Kidney tubule cell (primary cell): ENCODE measurements at regions not wholly inside any gene's neighbourhood (a gene's known extent, or its start where the extent isn't known, plus 50 kb on each side); places are given as distances from the start of the nearest gene placed in this dataset.
"Not testable (repeated sequence)": the region's sequence is repeated elsewhere in the genome, so short reads cannot be mapped to it uniquely, and the experiment has no call there.

Source experiments
- DNase-seq: peaks from one replicate; pipeline ENCODE4 v3.0.0-alpha.2; 2018; ENCODE audit warnings: low spot score

- not testable (repeated sequence) for DNase-seq
These were observed 168.5 kb downstream of the MBL2 start for GRCh38 chr10:52604131-52604530.

DNA sequence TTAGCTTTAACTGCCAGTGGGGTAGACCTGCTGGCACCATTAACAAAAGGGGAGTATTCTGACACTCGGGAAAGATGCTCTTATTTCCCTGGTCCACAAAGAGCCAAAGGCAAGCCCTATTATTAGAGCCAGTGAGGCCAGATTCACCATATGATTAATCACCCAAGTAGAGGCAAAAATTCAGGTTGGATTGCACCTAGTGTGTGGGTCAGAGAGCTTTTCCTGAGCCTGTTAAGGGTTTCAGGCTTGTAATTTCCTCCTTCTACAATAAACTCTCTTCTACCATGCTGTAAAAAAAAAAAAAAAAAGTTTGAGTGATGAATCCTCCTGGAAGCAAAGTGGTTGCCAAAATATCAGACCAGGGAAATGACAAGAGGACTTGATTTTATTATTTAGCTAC is 163.5 kb downstream of the MBL2 start:
- DNase-seq, result no peak

- DNase-seq, result no peak
These were observed 162.9 kb downstream of the MBL2 start for GRCh38 chr10:52609626-52610240.

DNA sequence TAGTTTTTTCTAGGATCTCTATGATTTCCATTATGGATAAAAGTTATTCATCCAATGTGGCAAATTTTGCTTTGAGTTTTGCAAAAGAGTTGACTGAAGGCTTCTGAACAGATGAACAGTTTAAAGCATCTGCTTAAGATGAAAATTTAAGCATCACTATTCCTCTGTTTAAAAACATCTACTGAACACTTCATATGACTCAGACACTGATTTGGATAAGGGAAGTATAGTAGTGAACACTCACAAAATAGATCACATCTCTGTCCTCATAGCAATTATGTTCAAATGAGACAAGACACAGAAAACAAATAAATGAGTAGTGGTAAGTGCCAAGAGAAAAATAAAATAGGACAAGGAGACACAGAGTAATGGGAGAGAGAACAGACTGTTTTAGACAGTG is 157.3 kb downstream of the MBL2 start:
- no peak for DNase-seq

- no peak for DNase-seq
These were observed 156.7 kb downstream of the MBL2 start for GRCh38 chr10:52615756-52616394.

- DNase-seq, result no peak
These were observed 156.2 kb downstream of the MBL2 start for GRCh38 chr10:52616395-52616764.

DNA sequence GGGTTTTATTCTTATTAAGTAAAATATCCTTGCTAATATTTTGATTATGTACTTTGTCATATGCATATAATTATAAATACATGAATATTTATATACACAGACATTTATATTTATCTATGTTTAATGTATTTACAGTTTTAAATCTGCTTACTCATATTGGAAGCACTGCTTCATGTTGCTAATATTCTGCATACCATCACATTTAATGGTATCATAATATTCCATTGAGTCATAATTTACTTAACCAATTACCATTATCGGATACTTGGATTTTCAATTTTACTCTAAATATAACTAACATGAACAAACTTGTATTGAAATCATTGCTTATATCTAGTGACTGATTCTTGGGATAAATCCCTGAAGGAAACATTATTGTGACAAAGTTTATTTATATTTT is 155.2 kb downstream of the MBL2 start:
- DNase-seq, result no peak

DNA sequence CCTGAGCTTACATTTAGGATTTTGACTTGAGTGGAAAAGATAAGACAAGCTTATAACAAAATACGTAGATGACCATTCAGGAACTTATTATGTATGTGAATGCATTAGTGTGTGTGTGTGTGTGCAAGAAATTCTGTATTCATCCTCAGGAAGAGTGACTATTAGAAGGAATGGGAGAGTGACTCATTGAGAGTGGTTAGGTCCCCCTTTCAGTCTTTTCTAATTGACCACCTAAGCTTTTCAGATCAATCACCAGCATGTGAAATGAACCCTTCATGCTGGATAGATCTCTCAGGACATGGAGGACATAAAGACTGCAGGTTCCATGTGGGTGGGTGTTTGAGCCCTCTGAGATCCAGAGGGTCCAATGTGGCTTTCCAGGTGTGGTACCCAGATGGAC is 153.5 kb downstream of the MBL2 start:
- DNase-seq, result no peak

DNA sequence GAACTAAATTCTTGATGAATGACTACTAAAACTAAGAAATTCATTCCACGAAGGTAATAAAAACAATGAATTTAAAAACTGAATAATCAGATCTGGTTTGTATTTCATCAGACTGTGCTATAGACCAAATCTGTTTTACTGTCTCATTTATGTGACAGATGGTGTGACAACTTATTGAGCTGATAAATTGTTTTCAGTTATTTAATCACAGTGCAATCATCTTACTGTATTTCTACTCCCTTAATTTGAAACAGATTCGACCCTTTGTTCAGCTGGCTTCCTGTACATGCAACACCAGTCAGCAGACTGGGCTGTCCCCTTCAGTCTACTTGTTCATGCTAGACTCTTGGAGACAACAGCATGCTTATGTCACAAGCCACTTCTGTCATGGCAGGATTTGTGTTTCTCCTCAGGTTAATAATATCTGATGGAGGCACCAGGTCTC is 150.9 kb downstream of the MBL2 start:
- DNase-seq, result no peak

- DNase-seq, result no peak
These were observed 148.8 kb downstream of the MBL2 start for GRCh38 chr10:52623761-52624160.

DNA sequence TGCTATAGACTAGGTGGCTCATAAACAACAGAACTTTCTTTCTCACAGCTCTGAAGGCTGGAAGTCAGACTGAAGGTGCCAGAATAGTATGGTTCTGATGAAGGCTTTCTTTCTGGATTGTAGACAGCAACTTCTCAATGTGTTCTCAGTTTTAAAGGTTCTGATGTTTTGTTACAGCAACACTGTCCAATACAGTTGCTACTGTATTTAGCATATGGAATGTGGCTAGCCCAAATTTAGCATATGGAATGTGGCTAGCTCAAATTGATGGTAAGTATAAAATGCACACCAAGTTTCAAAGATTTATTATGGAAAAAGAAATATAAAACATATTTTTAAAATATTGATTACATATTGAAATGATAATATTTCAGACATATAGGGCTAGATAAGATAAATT is 145.3 kb downstream of the MBL2 start:
- no peak for DNase-seq

DNA sequence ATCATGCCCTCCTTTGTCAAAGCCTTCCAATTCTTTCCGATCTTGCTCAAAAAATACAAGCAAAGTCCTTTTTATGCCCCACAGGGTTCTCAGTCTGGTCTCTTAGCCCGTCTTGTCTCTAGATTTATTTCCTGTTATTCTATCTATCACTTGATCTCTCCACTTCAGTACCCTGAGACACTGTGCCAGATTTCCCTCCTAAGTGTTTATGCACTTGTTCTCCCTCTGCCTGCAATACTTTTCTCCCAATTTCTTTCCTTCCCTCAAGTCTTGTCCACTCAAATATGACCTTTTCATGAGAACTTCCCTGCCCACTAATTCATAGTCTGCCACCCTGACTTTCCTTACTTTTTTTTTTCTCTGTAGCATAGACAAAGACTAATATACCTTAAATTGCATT is 141.4 kb downstream of the MBL2 start:
- DNase-seq, result no peak

DNA sequence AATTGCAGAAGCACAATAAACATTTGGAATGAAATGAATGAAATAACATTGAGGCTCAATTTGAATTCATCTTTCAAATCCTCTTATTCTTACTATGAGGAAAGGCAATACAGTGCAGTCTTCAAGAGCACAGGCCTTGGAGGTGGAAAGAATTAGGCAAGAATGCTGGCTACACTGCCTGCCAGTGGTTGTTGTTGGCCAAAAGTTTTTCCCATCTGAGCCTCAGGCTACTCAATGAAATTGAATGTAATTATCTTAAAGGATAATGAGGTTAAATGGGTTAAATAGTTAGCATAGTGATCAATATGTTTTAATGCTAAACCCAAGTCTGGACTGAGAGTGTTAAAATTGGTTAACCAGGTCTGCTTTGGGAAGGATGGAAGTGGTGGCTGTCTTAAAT is 140.9 kb downstream of the MBL2 start:
- DNase-seq, result no peak

DNA sequence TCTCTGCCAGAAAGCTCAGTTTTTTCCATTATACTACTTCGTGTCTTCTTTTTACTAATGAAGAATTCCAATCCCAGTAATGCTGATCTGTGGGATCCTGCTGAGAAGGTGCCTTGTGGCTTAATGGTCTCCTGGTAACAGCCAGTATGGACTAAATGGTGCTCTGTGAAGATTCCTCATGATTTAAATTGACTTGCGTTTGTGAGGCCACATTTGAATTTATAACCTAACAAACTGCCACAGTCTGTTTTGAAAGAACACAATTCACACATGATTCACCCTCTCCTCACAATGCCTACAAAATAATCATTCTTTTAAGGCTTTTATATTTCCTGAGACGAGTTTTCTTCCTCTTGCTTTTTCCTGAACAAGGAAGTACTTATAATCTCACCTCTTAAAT is 140.0 kb downstream of the MBL2 start:
- no peak for DNase-seq

GRCh38 chr10:52633266-52633665 is 139.3 kb downstream of the MBL2 start:
- no peak for DNase-seq

DNA sequence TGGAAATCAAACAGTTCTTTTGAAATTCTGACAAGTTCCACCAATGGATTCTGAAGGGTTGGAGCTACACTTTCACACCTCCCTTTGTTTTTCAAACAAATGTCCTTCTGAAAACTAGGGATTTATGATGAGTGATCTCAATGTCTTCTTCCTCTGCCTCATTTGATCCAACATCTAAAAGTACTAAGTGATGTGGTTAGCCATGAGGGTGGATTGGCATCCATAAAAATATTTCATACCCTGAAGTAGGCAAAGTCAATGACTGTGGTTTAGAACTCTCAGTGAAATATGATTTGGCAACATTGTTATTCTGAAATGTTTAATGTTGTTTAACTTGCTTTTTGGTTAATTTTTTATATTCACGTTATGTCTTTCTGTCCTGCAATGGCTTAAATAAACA is 136.9 kb downstream of the MBL2 start:
- no peak for DNase-seq

DNA sequence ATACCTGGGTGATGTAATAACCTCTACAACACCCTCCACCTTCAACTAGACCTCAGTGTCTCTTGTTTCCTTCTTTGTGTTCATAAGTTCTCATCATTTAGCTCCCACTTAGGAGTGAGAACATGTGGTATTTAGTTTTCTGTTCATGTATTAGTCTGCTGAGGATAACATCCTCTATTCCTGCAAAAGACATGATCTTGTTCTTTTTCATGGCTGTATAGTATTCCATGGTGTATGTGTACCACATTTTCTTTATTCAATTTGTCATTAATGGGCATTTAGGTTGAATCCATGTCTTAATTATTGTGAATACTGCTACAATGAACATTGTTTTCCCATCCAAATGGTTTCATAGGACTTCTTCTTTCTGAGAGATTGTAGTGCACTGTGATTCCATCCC is 135.7 kb downstream of the MBL2 start:
- no peak for DNase-seq

DNA sequence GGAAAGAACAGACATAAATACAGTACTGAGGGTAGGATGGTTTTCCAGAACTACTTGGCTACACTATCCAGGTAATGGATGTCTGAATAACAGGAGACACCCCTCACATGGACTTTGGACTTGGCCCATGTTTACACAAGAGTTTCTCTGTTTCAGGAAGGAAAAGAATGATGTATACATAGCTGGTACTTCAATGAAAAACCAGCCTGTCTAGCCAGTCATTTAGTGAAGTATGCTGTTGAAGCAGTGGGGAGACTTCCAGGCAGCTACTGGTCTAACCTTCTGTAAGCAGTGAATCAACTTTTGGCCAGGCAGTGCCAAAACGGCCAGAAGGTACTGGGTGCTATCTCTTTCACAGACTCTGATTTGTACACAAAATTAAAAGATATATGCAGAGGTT is 135.0 kb downstream of the MBL2 start:
- DNase-seq, result no peak

- DNase-seq, result no peak
These were observed 132.9 kb downstream of the MBL2 start for GRCh38 chr10:52639652-52640051.

GRCh38 chr10:52642208-52642607 is 130.4 kb downstream of the MBL2 start:
- DNase-seq, result no peak

- peak; percentile 50 for DNase-seq
These were observed 128.0 kb downstream of the MBL2 start for GRCh38 chr10:52644373-52645186.

DNA sequence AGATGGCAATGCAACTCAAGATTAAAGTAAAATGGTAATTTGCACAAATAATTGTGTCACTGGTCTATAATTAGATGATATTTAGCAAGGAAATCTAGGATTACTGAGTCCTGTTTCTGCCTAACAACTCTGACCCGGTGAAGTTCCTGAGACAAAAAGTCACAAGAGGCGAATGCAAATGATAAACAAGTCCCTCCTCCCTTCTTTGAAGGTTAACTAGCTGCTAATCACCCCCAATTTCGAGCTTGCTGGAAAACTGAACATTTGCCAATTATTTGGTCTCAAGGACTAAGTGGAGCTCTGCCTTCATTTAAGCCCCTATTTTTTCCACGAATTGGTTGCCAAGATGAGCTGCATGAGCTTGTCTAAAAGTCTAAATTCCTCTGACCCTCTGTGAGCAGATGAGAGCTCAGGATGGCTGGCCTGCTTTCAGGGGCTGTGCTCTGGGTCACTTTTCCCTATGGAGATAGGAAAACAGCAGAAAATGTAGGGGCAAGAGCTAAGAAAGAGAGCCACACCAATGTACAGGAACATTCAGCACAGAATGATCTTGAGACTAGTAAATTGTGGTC is 127.3 kb downstream of the MBL2 start:
- DNase-seq, result no peak

- DNase-seq, result no peak
These were observed 123.1 kb downstream of the MBL2 start for GRCh38 chr10:52649511-52649910.
